ENCODE measurements at regions not wholly inside any gene's neighbourhood (a gene's known extent, or its start where the extent isn't known, plus 50 kb on each side); places are given as distances from the start of the nearest gene placed in this dataset.

- no peak overlapping the region for H2AK5ac ChIP-seq (ENCODE audit: low read depth, low read length)
- H4K8ac ChIP-seq (ENCODE audit: low read depth, low read length): no peak overlapping the region
- H3K4me2 ChIP-seq (ENCODE audit: insufficient read depth, low read length, poor library complexity, severe bottlenecking): no peak overlapping the region
- no CpG with 5 or more reads among the region's 1 CpG for WGBS, 2 donors (ENCODE audit: extremely low coverage in 2 of 2, insufficient read length in 2 of 2, insufficient replicate concordance in 1 of 2)
- no peak overlapping the region for H3K18ac ChIP-seq (ENCODE audit: low read length)
- H3K9me3 ChIP-seq (replicated peaks in 1 of 2; ENCODE audit: control insufficient read depth in 2 of 2, insufficient read depth in 1 of 2, low read depth in 1 of 2, low read length in 2 of 2): no peaks in the 10 kb centered on the region
- no peaks in the 10 kb centered on the region for H3K79me1 ChIP-seq (ENCODE audit: low read depth, low read length)
- H3K4me3 ChIP-seq (ENCODE audit: low read length in 2 of 2): no peak overlapping the region
- DNase-seq (ENCODE audit: low spot score): no peak
- H2BK15ac ChIP-seq (ENCODE audit: low read length): no peak overlapping the region
- H3K23ac ChIP-seq (ENCODE audit: low read depth, low read length, poor library complexity): no peak overlapping the region
- no peak overlapping the region for H3K4ac ChIP-seq (ENCODE audit: low read length)
- H3K9ac ChIP-seq (ENCODE audit: low read depth, low read length, poor library complexity): no peak overlapping the region
- no peak overlapping the region for H3K27ac ChIP-seq (replicated peaks; ENCODE audit: low read length)
- no peak overlapping the region for H2BK12ac ChIP-seq (ENCODE audit: low read length)
- no peak overlapping the region for H2AFZ ChIP-seq (ENCODE audit: low read length)
- H4K91ac ChIP-seq (ENCODE audit: low read depth, low read length, poor library complexity): no peak overlapping the region
- no peak overlapping the region for H3K14ac ChIP-seq (ENCODE audit: low read length)
- H3K4me1 ChIP-seq (ENCODE audit: control insufficient read depth in 2 of 2, insufficient read depth in 1 of 2, low read depth in 1 of 2, low read length in 2 of 2): no peaks in the 10 kb centered on the region
- no peak overlapping the region for H2BK120ac ChIP-seq (ENCODE audit: low read depth, low read length)
- H3K27me3 ChIP-seq (ENCODE audit: control insufficient read depth in 3 of 3, insufficient read depth in 3 of 3, low read depth in 1 of 3, low read length in 3 of 3): no peaks in the 10 kb centered on the region
- no peaks in the 10 kb centered on the region for H3K36me3 ChIP-seq (replicated peaks in 1 of 2; ENCODE audit: control insufficient read depth in 2 of 2, insufficient read depth in 2 of 2, low read length in 2 of 2)
- H2BK5ac ChIP-seq (ENCODE audit: low read length): no peak overlapping the region
Observed at GRCh38 chrX:76228499-76228898, 55.6 kb downstream of the PBDC1 start.

GRCh38 chrX:76248901-76249300 lies 76.0 kb downstream of the PBDC1 start:
- Histone ChIP-seq H3K9ac (ENCODE audit: low read depth, low read length, poor library complexity) (no peak overlapping the region), H3K9me3 (replicated peaks in 1 of 2; ENCODE audit: control insufficient read depth in 2 of 2, insufficient read depth in 1 of 2, low read depth in 1 of 2, low read length in 2 of 2) (no peaks in the 10 kb centered on the region), H2BK15ac (ENCODE audit: low read length) (no peak overlapping the region), H3K14ac (ENCODE audit: low read length) (no peak overlapping the region), H3K79me1 (ENCODE audit: low read depth, low read length) (no peaks in the 10 kb centered on the region), H4K8ac (ENCODE audit: low read depth, low read length) (no peak overlapping the region), H3K4me2 (ENCODE audit: insufficient read depth, low read length, poor library complexity, severe bottlenecking) (no peak overlapping the region), H2BK5ac (ENCODE audit: low read length) (no peak overlapping the region), H2BK12ac (ENCODE audit: low read length) (no peak overlapping the region), H3K4me3 (ENCODE audit: low read length in 2 of 2) (no peak overlapping the region), H3K36me3 (replicated peaks in 1 of 2; ENCODE audit: control insufficient read depth in 2 of 2, insufficient read depth in 2 of 2, low read length in 2 of 2) (no peaks in the 10 kb centered on the region), H2AFZ (ENCODE audit: low read length) (no peak overlapping the region), H3K4me1 (ENCODE audit: control insufficient read depth in 2 of 2, insufficient read depth in 1 of 2, low read depth in 1 of 2, low read length in 2 of 2) (no peaks in the 10 kb centered on the region), H3K18ac (ENCODE audit: low read length) (no peak overlapping the region), H3K27me3 (ENCODE audit: control insufficient read depth in 3 of 3, insufficient read depth in 3 of 3, low read depth in 1 of 3, low read length in 3 of 3) (no peaks in the 10 kb centered on the region), H4K91ac (ENCODE audit: low read depth, low read length, poor library complexity) (no peak overlapping the region), H2AK5ac (ENCODE audit: low read depth, low read length) (no peak overlapping the region), H3K4ac (ENCODE audit: low read length) (no peak overlapping the region), H3K27ac (replicated peaks; ENCODE audit: low read length) (no peak overlapping the region), H2BK120ac (ENCODE audit: low read depth, low read length) (no peak overlapping the region), H3K23ac (ENCODE audit: low read depth, low read length, poor library complexity) (no peak overlapping the region)
- no peak for DNase-seq (ENCODE audit: low spot score)
- WGBS, 2 donors (ENCODE audit: extremely low coverage in 2 of 2, insufficient read length in 2 of 2, insufficient replicate concordance in 1 of 2): no CpG with 5 or more reads among the region's 2 CpGs

GRCh38 chrX:76253432-76253831 lies 80.6 kb downstream of the PBDC1 start:
- H3K14ac ChIP-seq (ENCODE audit: low read length): no peak overlapping the region
- no peak overlapping the region for H3K4me3 ChIP-seq (ENCODE audit: low read length in 2 of 2)
- no peak overlapping the region for H3K18ac ChIP-seq (ENCODE audit: low read length)
- no peaks in the 10 kb centered on the region for H3K36me3 ChIP-seq (replicated peaks in 1 of 2; ENCODE audit: control insufficient read depth in 2 of 2, insufficient read depth in 2 of 2, low read length in 2 of 2)
- H2BK120ac ChIP-seq (ENCODE audit: low read depth, low read length): no peak overlapping the region
- no peak overlapping the region for H2BK15ac ChIP-seq (ENCODE audit: low read length)
- H2AK5ac ChIP-seq (ENCODE audit: low read depth, low read length): no peak overlapping the region
- H3K23ac ChIP-seq (ENCODE audit: low read depth, low read length, poor library complexity): no peak overlapping the region
- H3K4ac ChIP-seq (ENCODE audit: low read length): no peak overlapping the region
- H4K91ac ChIP-seq (ENCODE audit: low read depth, low read length, poor library complexity): no peak overlapping the region
- H3K79me1 ChIP-seq (ENCODE audit: low read depth, low read length): no peaks in the 10 kb centered on the region
- H3K27me3 ChIP-seq (ENCODE audit: control insufficient read depth in 3 of 3, insufficient read depth in 3 of 3, low read depth in 1 of 3, low read length in 3 of 3): no peaks in the 10 kb centered on the region
- no CpG with 5 or more reads among the region's 3 CpGs for WGBS, 2 donors (ENCODE audit: extremely low coverage in 2 of 2, insufficient read length in 2 of 2, insufficient replicate concordance in 1 of 2)
- H2AFZ ChIP-seq (ENCODE audit: low read length): no peak overlapping the region
- no peak overlapping the region for H3K4me2 ChIP-seq (ENCODE audit: insufficient read depth, low read length, poor library complexity, severe bottlenecking)
- DNase-seq (ENCODE audit: low spot score): peak; percentile 23
- no peak overlapping the region for H4K8ac ChIP-seq (ENCODE audit: low read depth, low read length)
- H2BK12ac ChIP-seq (ENCODE audit: low read length): no peak overlapping the region
- no peak overlapping the region for H2BK5ac ChIP-seq (ENCODE audit: low read length)
- no peak overlapping the region for H3K9ac ChIP-seq (ENCODE audit: low read depth, low read length, poor library complexity)
- H3K27ac ChIP-seq (replicated peaks; ENCODE audit: low read length): no peak overlapping the region
- H3K4me1 ChIP-seq (ENCODE audit: control insufficient read depth in 2 of 2, insufficient read depth in 1 of 2, low read depth in 1 of 2, low read length in 2 of 2): no peaks in the 10 kb centered on the region
- no peaks in the 10 kb centered on the region for H3K9me3 ChIP-seq (replicated peaks in 1 of 2; ENCODE audit: control insufficient read depth in 2 of 2, insufficient read depth in 1 of 2, low read depth in 1 of 2, low read length in 2 of 2)

GRCh38 chrX:76279007-76279406 lies 106.1 kb downstream of the PBDC1 start:
- Histone ChIP-seq H3K27me3 (ENCODE audit: control insufficient read depth in 3 of 3, insufficient read depth in 3 of 3, low read depth in 1 of 3, low read length in 3 of 3) (no peaks in the 10 kb centered on the region), H3K4me1 (ENCODE audit: control insufficient read depth in 2 of 2, insufficient read depth in 1 of 2, low read depth in 1 of 2, low read length in 2 of 2) (peaks cover 0 to 1% of the 10 kb centered on the region in 2 donors), H2AK5ac (ENCODE audit: low read depth, low read length) (no peak overlapping the region), H3K18ac (ENCODE audit: low read length) (no peak overlapping the region), H3K36me3 (replicated peaks in 1 of 2; ENCODE audit: control insufficient read depth in 2 of 2, insufficient read depth in 2 of 2, low read length in 2 of 2) (no peaks in the 10 kb centered on the region), H4K91ac (ENCODE audit: low read depth, low read length, poor library complexity) (no peak overlapping the region), H3K23ac (ENCODE audit: low read depth, low read length, poor library complexity) (no peak overlapping the region), H3K14ac (ENCODE audit: low read length) (no peak overlapping the region), H3K4me2 (ENCODE audit: insufficient read depth, low read length, poor library complexity, severe bottlenecking) (no peak overlapping the region), H2BK15ac (ENCODE audit: low read length) (no peak overlapping the region), H3K4me3 (ENCODE audit: low read length in 2 of 2) (no peak overlapping the region), H3K27ac (replicated peaks; ENCODE audit: low read length) (no peak overlapping the region), H2BK120ac (ENCODE audit: low read depth, low read length) (no peak overlapping the region), H2AFZ (ENCODE audit: low read length) (no peak overlapping the region), H3K4ac (ENCODE audit: low read length) (no peak overlapping the region), H2BK12ac (ENCODE audit: low read length) (no peak overlapping the region), H3K9ac (ENCODE audit: low read depth, low read length, poor library complexity) (no peak overlapping the region), H3K9me3 (replicated peaks in 1 of 2; ENCODE audit: control insufficient read depth in 2 of 2, insufficient read depth in 1 of 2, low read depth in 1 of 2, low read length in 2 of 2) (no peaks in the 10 kb centered on the region), H3K79me1 (ENCODE audit: low read depth, low read length) (no peaks in the 10 kb centered on the region), H2BK5ac (ENCODE audit: low read length) (no peak overlapping the region), H4K8ac (ENCODE audit: low read depth, low read length) (no peak overlapping the region)
- DNase-seq (ENCODE audit: low spot score): peak; percentile 39
